BE2C (cell line): ENCODE measurements at regions not wholly inside any gene's neighbourhood (a gene's known extent, or its start where the extent isn't known, plus 50 kb on each side); places are given as distances from the start of the nearest gene placed in this dataset.

ENCODE experiments used
- DNase-seq: peaks from one replicate; pipeline ENCODE4 v3.0.0-alpha.2; 2020
- H3K27me3 ChIP-seq: fragments of 250-450 bp; sonication (Bioruptor Pico); 2 replicates; pipeline ENCODE4 v1.5.1; 2020; ENCODE audit warnings: mild to moderate bottlenecking
- H3K36me3 ChIP-seq: fragments of 250-450 bp; sonication (Bioruptor Pico); 2 replicates; pipeline ENCODE4 v1.5.1; 2020; ENCODE audit warnings: mild to moderate bottlenecking
- H3K4me1 ChIP-seq: fragments of 250-450 bp; sonication (Bioruptor Pico); 2 replicates; pipeline ENCODE4 v1.5.1; 2020
- H3K4me3 ChIP-seq: 2 replicates; pipeline ENCODE4 v1.5.1; 2011; ENCODE audit warnings: low read depth, low read length
- H3K9me3 ChIP-seq: fragments of 250-450 bp; sonication (Bioruptor Pico); 2 replicates; pipeline ENCODE4 v1.5.1; 2020
- CTCF ChIP-seq: IDR thresholded peaks from 2 replicates; pipeline ENCODE4 v1.5.1; 2012; ENCODE audit warnings: mild to moderate bottlenecking, low read depth, low read length

- no peak for TF ChIP-seq CTCF
- Histone ChIP-seq H3K36me3 (no peaks in the 10 kb centered on the region), H3K4me1 (no peaks in the 10 kb centered on the region; the same call in 1 of the 2 replicates), H3K9me3 (no peaks in the 10 kb centered on the region), H3K4me3 (no peak overlapping the region), H3K27me3 (no peaks in the 10 kb centered on the region)
- DNase-seq, result no peak
Measured at GRCh38 chr20:52497731-52498130, 306.2 kb upstream of the ZFP64 start.

- Histone ChIP-seq H3K36me3 (no peaks in the 10 kb centered on the region), H3K4me1 (no peaks in the 10 kb centered on the region; the same call in 1 of the 2 replicates), H3K9me3 (no peaks in the 10 kb centered on the region), H3K27me3 (no peaks in the 10 kb centered on the region), H3K4me3 (no peak overlapping the region)
- no peak for TF ChIP-seq CTCF
- DNase-seq, result no peak
Measured at GRCh38 chr20:52496191-52496590, 304.6 kb upstream of the ZFP64 start.

- no peaks in the 10 kb centered on the region; the same call in 1 of the 2 replicates for H3K4me1 ChIP-seq
- H3K9me3 ChIP-seq, result no peaks in the 10 kb centered on the region
- peak overlapping the region; percentile 0; the same call in 1 of the 2 replicates for H3K4me3 ChIP-seq
- peak; percentile 31 for DNase-seq
- H3K27me3 ChIP-seq, result no peaks in the 10 kb centered on the region
- no peaks in the 10 kb centered on the region for H3K36me3 ChIP-seq
- TF ChIP-seq CTCF, result no peak
Measured at GRCh38 chr20:52494244-52494643, 302.7 kb upstream of the ZFP64 start.

- DNase-seq, result peak; percentile 31
- Histone ChIP-seq H3K4me1 (no peaks in the 10 kb centered on the region; the same call in 1 of the 2 replicates), H3K27me3 (no peaks in the 10 kb centered on the region), H3K9me3 (no peaks in the 10 kb centered on the region), H3K36me3 (no peaks in the 10 kb centered on the region), H3K4me3 (peak overlapping the region; percentile 19; the same call in 1 of the 2 replicates)
- no peak for TF ChIP-seq CTCF
Measured at GRCh38 chr20:52493171-52493721, 301.7 kb upstream of the ZFP64 start.

- Histone ChIP-seq H3K4me3 (no peak overlapping the region), H3K9me3 (no peaks in the 10 kb centered on the region), H3K36me3 (no peaks in the 10 kb centered on the region), H3K27me3 (no peaks in the 10 kb centered on the region), H3K4me1 (no peaks in the 10 kb centered on the region; the same call in 1 of the 2 replicates)
- TF ChIP-seq CTCF, result no peak
- no peak for DNase-seq
Measured at GRCh38 chr20:52490711-52491430, 299.3 kb upstream of the ZFP64 start.

- Histone ChIP-seq H3K4me3 (no peak overlapping the region), H3K36me3 (no peaks in the 10 kb centered on the region), H3K9me3 (no peaks in the 10 kb centered on the region), H3K4me1 (peaks cover 8% of the 10 kb centered on the region), H3K27me3 (no peaks in the 10 kb centered on the region)
- no peak for TF ChIP-seq CTCF
- no peak for DNase-seq
Measured at GRCh38 chr20:52484438-52484837, 292.9 kb upstream of the ZFP64 start.
